IPS-11a (cell line): ENCODE measurements at regions not wholly inside any gene's neighbourhood (a gene's known extent, or its start where the extent isn't known, plus 50 kb on each side); places are given as distances from the start of the nearest gene placed in this dataset.

Experiments
- H3K4me3 ChIP-seq: one replicate; pipeline ENCODE4 v1.5.1; 2013; ENCODE audit warnings: low read depth, low read length, control low read depth

DNA sequence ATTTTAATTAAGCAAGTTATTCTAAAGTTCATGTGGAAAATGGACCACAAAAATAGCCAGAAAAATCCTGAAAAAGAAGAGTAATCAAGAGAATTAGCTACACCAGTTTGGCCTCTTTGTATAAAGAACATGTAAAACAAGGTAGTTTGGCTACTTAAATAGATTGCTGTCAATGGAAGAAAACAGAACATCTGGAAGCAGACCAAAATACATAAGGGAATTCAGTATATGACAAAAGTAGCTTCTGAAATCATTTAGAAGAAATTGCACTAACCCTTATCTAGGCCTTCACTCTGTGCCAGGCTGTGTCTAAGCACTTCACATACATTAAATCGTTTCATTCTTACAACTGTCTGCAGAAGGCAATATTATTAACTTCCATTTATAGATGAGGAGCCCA is 156.6 kb downstream of the PRDM6 start:
- no peak overlapping the region for H3K4me3 ChIP-seq

DNA sequence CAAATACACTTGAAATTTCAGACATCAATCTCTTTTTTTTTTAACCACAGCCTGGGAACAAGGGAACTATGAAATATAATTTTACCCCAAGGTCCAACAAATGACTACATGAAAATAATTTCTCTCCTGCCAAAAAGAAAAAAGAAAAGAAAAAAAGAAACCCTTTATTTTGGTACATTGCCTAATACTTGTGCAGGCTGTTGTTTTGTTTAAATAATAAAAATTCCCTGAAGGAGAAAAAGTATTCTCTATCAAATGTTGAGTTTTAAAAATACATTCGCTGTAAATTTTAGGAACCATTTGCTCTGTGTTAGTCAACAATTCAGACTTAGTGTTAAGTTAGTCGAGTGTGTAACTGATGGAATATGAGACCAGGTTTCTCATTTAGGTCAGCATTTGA is 155.4 kb downstream of the PRDM6 start:
- no peak overlapping the region for H3K4me3 ChIP-seq
